Activated CD8-positive, alpha-beta T cell treated with anti-CD3 and anti-CD28 coated beads, Interleukin-2, amount 10 ng/mL, durations not matched to agents 7 days and 5 days (primary cell): ENCODE measurements at regions not wholly inside any gene's neighbourhood (a gene's known extent, or its start where the extent isn't known, plus 50 kb on each side); places are given as distances from the start of the nearest gene placed in this dataset.

Experiments used
- ATAC-seq: fragments of 150-1000 bp; cut with Tn5 transposase; one replicate; pipeline ENCODE4 v1.10.0; 2021; ENCODE audit warnings: moderate library complexity
- CTCF ChIA-PET: fragments of 350-600 bp; sonication (Branson Sonifier 250); formaldehyde crosslinking; loops from one replicate; lab custom pipeline; 2021; ENCODE audit warnings: antibody characterized with exemption; lab: Charles Lee
- POLR2A ChIA-PET: fragments of 350-600 bp; sonication (Branson Sonifier 250); formaldehyde crosslinking; loops from one replicate; lab custom pipeline; 2021; ENCODE audit warnings: antibody characterized with exemption; lab: Charles Lee
- DNase-seq: peaks from one replicate; pipeline ENCODE4 v3.0.0-alpha.2; 2020
- H3K27ac Mint-ChIP-seq: one replicate; pipeline ENCODE4 v1.8.0; 2021; ENCODE audit warnings: mild to moderate bottlenecking, mixed read lengths
- H3K27me3 Mint-ChIP-seq: one replicate; pipeline ENCODE4 v1.8.0; 2021; ENCODE audit warnings: low read depth, mixed read lengths
- H3K36me3 Mint-ChIP-seq: one replicate; pipeline ENCODE4 v1.8.0; 2021; ENCODE audit warnings: low read depth, mixed read lengths
- H3K4me1 Mint-ChIP-seq: one replicate; pipeline ENCODE4 v1.8.0; 2021; ENCODE audit warnings: low read depth, mixed read lengths
- H3K4me3 Mint-ChIP-seq: one replicate; pipeline ENCODE4 v1.8.0; 2021; ENCODE audit warnings: mild to moderate bottlenecking, mixed read lengths
- H3K9me3 Mint-ChIP-seq: one replicate; pipeline ENCODE4 v1.8.0; 2022; ENCODE audit warnings: mixed read lengths; ENCODE audit not compliant: insufficient read depth

GRCh38 chr2:11903085-11903606 lies 156.7 kb downstream of the LPIN1 start:
- Mint-ChIP-seq H3K36me3 (no peaks in the 10 kb centered on the region), H3K27ac (no peak overlapping the region), H3K4me3 (no peak overlapping the region), H3K9me3 (no peaks in the 10 kb centered on the region), H3K27me3 (no peaks in the 10 kb centered on the region), H3K4me1 (no peaks in the 10 kb centered on the region)
- CTCF ChIA-PET, result no interaction called here
- POLR2A ChIA-PET, result no interaction called here
- DNase-seq (no peak), ATAC-seq (no peak)

- DNase-seq (no peak), ATAC-seq (no peak)
- Mint-ChIP-seq H3K9me3 (no peaks in the 10 kb centered on the region), H3K4me1 (no peaks in the 10 kb centered on the region), H3K4me3 (no peak overlapping the region), H3K36me3 (no peaks in the 10 kb centered on the region), H3K27ac (no peak overlapping the region), H3K27me3 (no peaks in the 10 kb centered on the region)
- CTCF ChIA-PET, result no interaction called here
- POLR2A ChIA-PET, result no interaction called here
Measured at GRCh38 chr2:11904029-11904428, 157.6 kb downstream of the LPIN1 start.

- no peak for DNase-seq
- ATAC-seq, result no peak
- CTCF ChIA-PET, result no interaction called here
- no peaks in the 10 kb centered on the region for H3K9me3 Mint-ChIP-seq
- no peak overlapping the region for H3K27ac Mint-ChIP-seq
- H3K4me3 Mint-ChIP-seq, result no peak overlapping the region
- POLR2A ChIA-PET, result no interaction called here
- H3K4me1 Mint-ChIP-seq, result no peaks in the 10 kb centered on the region
- H3K36me3 Mint-ChIP-seq, result no peaks in the 10 kb centered on the region
- H3K27me3 Mint-ChIP-seq, result no peaks in the 10 kb centered on the region
Measured at GRCh38 chr2:11904941-11905340, 158.5 kb downstream of the LPIN1 start.

GRCh38 chr2:11907190-11907589 lies 160.8 kb downstream of the LPIN1 start:
- no peak overlapping the region for H3K27ac Mint-ChIP-seq
- H3K4me3 Mint-ChIP-seq, result no peak overlapping the region
- no peaks in the 10 kb centered on the region for H3K4me1 Mint-ChIP-seq
- ChIA-PET POLR2A (no interaction called here), CTCF (no interaction called here)
- ATAC-seq, result no peak
- no peaks in the 10 kb centered on the region for H3K27me3 Mint-ChIP-seq
- no peaks in the 10 kb centered on the region for H3K36me3 Mint-ChIP-seq
- no peak for DNase-seq
- peaks cover 3% of the 10 kb centered on the region for H3K9me3 Mint-ChIP-seq

GRCh38 chr2:11910971-11911370 lies 164.5 kb downstream of the LPIN1 start:
- DNase-seq (no peak), ATAC-seq (no peak)
- ChIA-PET CTCF (no interaction called here), POLR2A (no interaction called here)
- Mint-ChIP-seq H3K27me3 (no peaks in the 10 kb centered on the region), H3K36me3 (no peaks in the 10 kb centered on the region), H3K4me1 (no peaks in the 10 kb centered on the region), H3K4me3 (no peak overlapping the region), H3K9me3 (peaks cover 9% of the 10 kb centered on the region), H3K27ac (no peak overlapping the region)

- Mint-ChIP-seq H3K4me1 (no peaks in the 10 kb centered on the region), H3K27ac (no peak overlapping the region), H3K27me3 (no peaks in the 10 kb centered on the region), H3K36me3 (no peaks in the 10 kb centered on the region), H3K9me3 (peaks cover 9% of the 10 kb centered on the region), H3K4me3 (no peak overlapping the region)
- POLR2A ChIA-PET, result no interaction called here
- ATAC-seq (no peak), DNase-seq (no peak)
- CTCF ChIA-PET, result no interaction called here
Measured at GRCh38 chr2:11912980-11913379, 166.5 kb downstream of the LPIN1 start.

GRCh38 chr2:11914455-11914854 lies 168.0 kb downstream of the LPIN1 start:
- CTCF ChIA-PET, result no interaction called here
- H3K27me3 Mint-ChIP-seq, result no peaks in the 10 kb centered on the region
- H3K27ac Mint-ChIP-seq, result no peak overlapping the region
- peaks cover 9% of the 10 kb centered on the region for H3K9me3 Mint-ChIP-seq
- POLR2A ChIA-PET, result no interaction called here
- ATAC-seq, result no peak
- no peaks in the 10 kb centered on the region for H3K36me3 Mint-ChIP-seq
- no peak for DNase-seq
- H3K4me1 Mint-ChIP-seq, result no peaks in the 10 kb centered on the region
- no peak overlapping the region for H3K4me3 Mint-ChIP-seq

GRCh38 chr2:11915650-11916049 lies 169.2 kb downstream of the LPIN1 start:
- Mint-ChIP-seq H3K4me3 (no peak overlapping the region), H3K27ac (no peak overlapping the region), H3K27me3 (no peaks in the 10 kb centered on the region), H3K4me1 (no peaks in the 10 kb centered on the region), H3K9me3 (peaks cover 9% of the 10 kb centered on the region), H3K36me3 (no peaks in the 10 kb centered on the region)
- CTCF ChIA-PET, result no interaction called here
- DNase-seq (no peak), ATAC-seq (no peak)
- POLR2A ChIA-PET, result no interaction called here

GRCh38 chr2:11919953-11920352 lies 173.5 kb downstream of the LPIN1 start:
- Mint-ChIP-seq H3K36me3 (no peaks in the 10 kb centered on the region), H3K27ac (no peak overlapping the region), H3K4me1 (peaks cover 4% of the 10 kb centered on the region), H3K4me3 (no peak overlapping the region), H3K27me3 (peaks cover 3% of the 10 kb centered on the region), H3K9me3 (no peaks in the 10 kb centered on the region)
- ChIA-PET CTCF (no interaction called here), POLR2A (no interaction called here)
- no peak for ATAC-seq
- DNase-seq, result no peak

- Mint-ChIP-seq H3K4me1 (peaks cover 4% of the 10 kb centered on the region), H3K36me3 (no peaks in the 10 kb centered on the region), H3K27ac (no peak overlapping the region), H3K9me3 (no peaks in the 10 kb centered on the region), H3K27me3 (peaks cover 3% of the 10 kb centered on the region), H3K4me3 (no peak overlapping the region)
- DNase-seq (no peak), ATAC-seq (no peak)
- CTCF ChIA-PET, result no interaction called here
- POLR2A ChIA-PET, result no interaction called here
Measured at GRCh38 chr2:11920993-11921583, 174.7 kb downstream of the LPIN1 start.

- no peaks in the 10 kb centered on the region for H3K36me3 Mint-ChIP-seq
- ChIA-PET CTCF (no interaction called here), POLR2A (no interaction called here)
- ATAC-seq, result no peak
- no peak for DNase-seq
- H3K27ac Mint-ChIP-seq, result no peak overlapping the region
- H3K27me3 Mint-ChIP-seq, result peaks cover 3% of the 10 kb centered on the region
- no peaks in the 10 kb centered on the region for H3K9me3 Mint-ChIP-seq
- peaks cover 4% of the 10 kb centered on the region for H3K4me1 Mint-ChIP-seq
- no peak overlapping the region for H3K4me3 Mint-ChIP-seq
Measured at GRCh38 chr2:11922294-11922693, 175.9 kb downstream of the LPIN1 start.

- Mint-ChIP-seq H3K9me3 (no peaks in the 10 kb centered on the region), H3K36me3 (no peaks in the 10 kb centered on the region), H3K27me3 (peaks cover 6% of the 10 kb centered on the region), H3K4me3 (no peak overlapping the region), H3K27ac (no peak overlapping the region), H3K4me1 (peaks cover 4% of the 10 kb centered on the region)
- DNase-seq (no peak), ATAC-seq (no peak)
- ChIA-PET CTCF (no interaction called here), POLR2A (no interaction called here)
Measured at GRCh38 chr2:11923935-11924334, 177.5 kb downstream of the LPIN1 start.
